HG03469 (cell line): ENCODE measurements at regions not wholly inside any gene's neighbourhood (a gene's known extent, or its start where the extent isn't known, plus 50 kb on each side); places are given as distances from the start of the nearest gene placed in this dataset.
"Not testable (repeated sequence)": the region's sequence is repeated elsewhere in the genome, so short reads cannot be mapped to it uniquely, and the experiment has no call there.

Experiments
- ATAC-seq: cut with Tn5 transposase; IDR thresholded peaks from one replicate; pipeline ENCODE4 v1.9.1; 2021; ENCODE audit warnings: mild to moderate bottlenecking, moderate library complexity, moderate number of reproducible peaks; ENCODE audit not compliant: unreplicated experiment

DNA sequence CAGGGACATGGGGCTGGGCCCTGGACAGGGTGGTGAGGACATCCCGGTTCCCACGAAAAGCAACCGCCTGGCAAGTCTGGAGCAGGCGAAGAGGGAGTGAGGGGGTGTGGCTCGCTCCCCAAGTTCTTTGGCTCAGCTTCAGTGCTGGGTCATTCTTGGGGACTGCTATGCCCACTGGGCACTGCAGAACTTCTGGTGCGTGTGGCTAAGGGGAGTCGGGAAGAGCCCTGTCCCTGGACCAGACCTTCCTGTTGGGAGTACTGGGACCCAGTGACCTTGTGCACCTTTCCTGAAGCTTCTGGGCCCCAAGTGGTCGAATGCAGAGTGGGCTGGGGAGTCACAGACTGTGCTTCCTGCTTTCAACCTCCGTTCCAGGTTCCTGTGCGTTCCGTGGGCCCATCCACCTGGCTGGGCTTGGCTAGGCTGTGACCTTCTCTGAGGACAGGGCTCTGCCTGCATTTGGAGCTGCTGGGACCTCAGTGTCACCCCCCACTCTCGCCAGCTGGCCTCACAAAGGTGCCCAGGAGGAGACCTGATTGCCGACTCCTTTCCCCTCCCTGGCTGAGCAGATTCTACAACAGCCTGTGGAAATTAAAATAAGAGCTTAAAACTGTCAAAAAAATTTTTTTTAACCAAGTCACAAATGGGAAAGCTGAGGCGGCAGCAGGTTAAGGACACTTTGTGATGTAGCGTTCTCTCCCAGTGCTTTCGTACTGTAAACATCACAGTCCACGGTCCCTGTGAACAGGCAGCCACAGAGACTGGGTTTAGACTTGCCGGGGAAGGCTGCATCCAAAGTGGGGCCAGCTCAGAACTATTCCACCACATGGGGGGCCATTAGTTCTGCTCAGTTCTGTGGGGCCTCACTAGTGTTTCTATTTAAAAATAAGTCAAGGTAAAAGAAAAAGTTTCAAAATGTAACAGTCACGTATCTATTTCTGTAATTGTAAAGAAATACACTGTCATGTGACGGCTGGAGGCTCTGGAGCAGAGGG is 63.8 kb upstream of the WNT7B start:
- no peak for ATAC-seq

DNA sequence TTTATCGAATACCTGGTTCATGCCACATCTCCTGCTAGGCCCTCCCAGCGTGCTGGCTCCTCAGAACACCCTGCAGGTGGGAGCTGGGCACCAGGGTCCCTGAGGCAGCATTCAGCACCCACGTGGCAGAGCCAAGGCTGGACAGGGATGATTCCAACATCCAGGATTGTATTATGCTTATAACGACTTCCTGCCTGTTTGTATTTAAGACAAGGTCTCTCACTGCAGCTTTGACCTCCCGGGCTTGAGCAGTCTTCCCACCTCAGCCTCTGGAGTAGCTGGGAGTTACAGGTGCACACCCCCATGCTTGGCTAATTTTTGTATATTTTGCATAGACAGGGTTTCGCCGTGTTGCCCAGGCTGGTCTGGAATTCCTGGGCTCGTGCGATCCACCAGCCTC is 64.7 kb upstream of the WNT7B start:
- ATAC-seq: no peak

DNA sequence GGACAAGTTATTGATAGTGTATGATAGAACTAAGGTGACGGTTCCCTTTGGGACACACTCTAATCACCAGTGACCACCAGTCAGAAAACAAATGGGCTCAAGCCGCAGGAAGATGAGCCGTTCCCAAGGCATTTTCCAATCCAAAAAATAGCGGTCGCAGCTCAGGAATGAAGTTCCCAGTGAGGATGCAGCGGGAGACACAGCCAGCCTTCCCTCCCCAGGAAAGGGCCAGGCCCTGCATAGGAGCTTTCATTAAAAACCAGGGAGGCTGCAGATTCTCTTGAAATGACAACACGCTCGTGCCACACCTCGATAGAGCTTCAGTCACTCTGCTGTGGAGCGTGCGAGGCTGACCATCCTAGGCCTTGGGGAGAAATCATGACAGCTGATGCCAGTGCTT is 65.8 kb upstream of the WNT7B start:
- no peak for ATAC-seq

DNA sequence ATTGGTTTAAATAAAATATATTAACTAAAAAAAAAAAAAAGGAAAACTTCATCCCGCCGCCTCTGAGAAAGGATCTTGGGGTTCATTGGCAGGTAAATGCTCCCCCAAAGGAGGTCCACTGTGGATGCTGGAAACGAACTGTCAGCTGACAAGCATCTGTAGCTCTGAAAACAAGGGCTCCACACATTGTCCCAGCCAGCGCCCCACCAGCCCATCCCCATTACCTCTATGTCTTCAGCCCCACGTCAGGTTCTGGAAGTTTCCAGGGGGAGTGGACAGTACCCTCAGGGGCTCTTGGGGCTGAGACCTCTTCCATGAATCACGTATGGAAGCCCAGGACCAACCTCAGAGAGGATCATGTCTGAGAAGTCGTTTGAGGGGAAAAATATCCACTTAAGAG is 66.4 kb upstream of the WNT7B start:
- no peak for ATAC-seq

DNA sequence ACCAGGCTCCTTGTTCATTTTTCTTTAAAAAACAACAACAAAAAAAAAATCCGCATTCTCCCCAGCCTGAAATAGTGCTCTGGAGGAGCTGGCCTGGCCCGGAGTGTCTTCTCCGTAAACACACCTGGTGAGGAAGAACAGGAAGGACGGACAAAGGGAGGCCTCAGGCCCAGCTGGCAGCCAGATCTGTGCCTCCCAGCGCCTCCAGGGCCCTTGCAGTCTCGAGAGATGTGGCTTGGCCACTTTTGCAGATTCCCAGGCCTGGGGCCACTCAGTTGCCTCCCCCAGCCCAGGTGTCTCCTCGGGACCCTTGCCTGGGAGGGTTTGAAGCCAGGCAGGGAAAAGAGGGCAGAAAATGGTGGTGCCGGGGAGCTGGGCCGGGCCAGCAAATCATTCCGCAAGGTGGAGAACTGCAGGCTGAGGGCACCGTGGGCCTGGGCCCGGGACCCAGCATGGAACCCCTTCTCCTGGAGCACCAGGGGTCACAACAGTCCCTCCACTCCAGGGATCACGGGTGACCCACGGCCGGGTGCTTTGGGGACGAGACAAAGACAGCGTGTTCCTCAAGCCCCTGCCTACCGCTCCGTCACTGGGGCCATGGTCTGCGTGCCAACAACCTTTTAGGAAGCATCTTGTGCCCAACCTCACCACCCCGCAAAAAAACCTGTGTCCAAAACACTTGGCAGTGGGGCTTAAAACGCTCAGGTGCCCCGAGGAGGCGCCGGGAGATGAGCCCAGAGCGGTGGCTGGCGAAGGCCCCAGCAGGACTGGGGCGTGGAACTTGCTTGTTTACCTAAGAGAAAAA is 67.1 kb upstream of the WNT7B start:
- no peak for ATAC-seq

DNA sequence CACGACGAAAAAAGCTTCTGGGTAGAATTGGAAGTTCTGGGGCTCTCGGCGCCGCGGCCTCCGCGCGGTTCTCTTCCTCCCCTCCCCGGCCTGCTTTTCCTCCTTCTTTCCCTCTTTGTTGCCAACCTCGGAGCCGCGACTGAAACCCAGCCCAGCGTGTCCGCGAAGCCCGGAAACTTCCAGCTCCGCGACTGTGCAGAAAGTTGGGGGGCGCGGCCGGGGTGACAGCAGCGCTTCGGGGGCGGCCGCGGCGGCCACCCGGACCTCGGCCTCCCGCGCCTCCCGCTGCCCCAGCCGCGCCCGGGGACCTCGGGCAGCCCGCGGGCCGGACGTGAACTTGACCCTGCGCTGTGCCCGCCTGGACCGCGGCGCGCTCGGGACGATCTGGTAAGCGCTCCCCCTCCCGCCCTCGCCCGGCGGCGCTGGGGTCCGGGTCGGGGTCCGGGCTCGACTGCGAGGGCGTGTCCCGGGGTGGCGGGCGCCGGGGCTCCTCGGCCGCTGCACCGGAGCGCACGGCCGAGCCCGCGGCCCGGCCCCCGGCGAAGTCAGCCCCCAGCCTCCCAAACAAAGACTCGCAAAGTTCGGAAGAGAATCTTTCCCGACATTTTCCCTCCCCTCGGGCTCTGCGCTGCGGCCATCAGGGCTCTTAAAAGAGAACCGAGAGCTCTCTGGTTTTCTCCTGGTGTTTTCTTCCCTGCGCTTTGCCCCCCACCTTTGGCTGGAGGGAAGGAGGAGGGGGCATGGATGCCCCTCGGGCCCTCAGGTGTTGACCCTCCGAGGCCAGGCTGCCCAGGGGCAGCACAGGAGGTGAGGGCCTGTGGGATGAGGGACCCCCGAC is 67.9 kb upstream of the WNT7B start:
- no peak for ATAC-seq

DNA sequence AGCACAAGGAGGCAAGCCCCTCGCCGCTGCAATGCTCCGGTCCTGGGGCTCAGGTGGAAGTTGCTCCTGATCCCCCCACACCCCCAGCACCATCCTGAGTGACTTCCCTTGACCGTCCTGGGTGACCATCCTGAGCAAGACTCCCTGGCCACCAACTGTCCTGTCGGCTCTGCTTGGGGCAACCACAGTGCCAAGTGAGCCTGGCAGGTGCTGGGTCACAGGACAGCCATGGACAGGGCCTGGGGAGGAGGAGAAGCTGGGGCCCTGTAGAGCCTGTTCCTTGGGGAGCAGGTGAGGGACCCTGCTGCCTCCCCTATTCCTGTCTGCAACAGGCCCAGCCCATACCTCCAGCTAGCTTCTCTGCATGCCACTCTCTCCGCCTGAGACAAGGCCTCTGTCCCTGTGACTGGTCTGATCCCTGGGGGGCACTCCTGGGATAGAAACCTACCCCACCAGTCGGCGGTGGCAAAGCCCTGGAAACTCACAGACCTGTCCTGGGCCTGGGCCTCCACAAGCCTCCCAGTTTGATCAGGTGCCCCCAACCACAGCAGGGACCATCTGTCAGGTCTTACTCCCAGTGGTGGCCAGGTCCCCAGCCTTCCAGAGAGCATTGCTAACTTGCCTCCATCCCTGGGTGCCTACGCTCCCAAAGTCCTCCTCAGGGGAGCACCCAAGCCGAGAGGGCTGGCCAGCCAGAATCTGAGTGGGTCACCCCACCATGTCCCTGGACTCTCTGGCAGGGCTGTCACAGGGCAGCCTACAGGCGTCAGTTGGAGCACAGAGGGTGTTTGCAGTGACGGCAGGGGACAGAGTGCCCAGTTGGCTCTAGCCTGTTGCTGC is 68.7 kb upstream of the WNT7B start:
- ATAC-seq: no peak

DNA sequence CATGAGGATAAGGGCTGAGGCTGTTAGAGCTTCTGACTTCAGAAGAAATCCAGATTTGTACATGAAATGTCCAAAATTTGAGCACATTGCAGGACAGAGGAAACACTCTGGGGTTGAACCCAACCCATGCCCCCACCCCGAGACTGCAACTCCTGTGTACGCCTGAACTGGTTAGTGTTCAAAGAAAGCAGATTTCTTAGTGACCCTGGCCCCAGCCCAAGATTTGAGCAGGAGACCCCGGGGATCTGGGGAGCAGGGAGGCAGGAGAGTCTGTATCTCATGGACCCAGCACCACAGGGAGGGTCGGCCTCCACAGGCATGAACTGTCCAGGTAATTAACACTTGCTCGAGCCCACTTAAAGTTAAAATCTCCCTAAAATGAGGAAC is 69.3 kb upstream of the WNT7B start:
- ATAC-seq: no peak

DNA sequence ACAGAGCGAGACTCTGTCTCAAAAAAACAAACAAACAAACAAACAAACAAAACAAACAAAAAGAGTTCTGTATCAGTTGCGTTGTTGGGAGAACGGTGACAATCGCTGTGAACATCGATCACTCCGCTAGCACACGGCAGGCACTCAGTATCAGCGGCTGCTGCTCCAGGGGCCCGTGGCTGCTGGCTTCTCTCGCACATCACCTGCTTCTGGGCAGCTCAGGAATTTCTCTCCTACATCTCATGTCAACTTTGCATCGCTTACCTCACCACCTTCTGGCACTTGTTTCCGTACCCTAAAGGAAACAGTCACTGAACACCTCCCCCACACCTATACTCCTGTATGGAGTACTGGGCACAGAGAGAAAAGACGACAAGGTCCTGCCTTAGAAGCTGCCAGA is 70.3 kb upstream of the WNT7B start:
- ATAC-seq: no peak

DNA sequence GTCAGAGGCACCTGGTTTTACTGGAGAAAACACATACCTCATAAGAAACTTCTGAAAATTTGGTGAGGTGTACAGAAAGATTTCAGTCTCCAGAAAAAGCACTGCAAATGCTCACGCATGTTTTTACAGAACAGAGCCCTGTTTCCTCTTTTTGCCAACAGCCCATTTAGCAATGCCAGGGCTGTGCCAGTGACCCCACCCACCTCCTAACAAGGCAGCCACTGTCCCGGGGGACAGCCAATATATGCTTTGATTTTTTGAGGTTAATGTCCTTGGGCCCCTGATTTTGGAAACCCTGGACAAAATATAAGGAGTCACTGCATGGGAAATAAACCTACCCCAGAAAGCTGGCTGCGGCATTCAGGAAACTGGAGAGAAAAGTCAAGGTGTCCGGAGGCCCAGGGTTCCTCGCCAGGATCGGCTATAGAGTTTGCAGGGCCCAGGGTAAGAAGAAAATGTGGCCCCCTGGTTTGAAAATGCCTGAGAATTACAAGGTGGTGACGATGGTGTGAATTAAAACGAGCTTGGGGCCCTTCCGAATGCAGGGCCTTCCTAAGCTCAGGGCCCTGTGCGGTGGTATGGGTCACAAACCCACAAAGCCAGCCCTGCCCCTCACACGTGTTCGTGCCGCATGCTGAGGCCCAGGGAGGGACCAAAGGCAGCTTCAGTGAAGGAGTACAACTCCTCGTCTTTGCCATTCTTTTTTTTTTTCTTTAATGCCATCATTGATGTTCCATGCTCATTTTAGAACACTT is 71.1 kb upstream of the WNT7B start:
- ATAC-seq: no peak

DNA sequence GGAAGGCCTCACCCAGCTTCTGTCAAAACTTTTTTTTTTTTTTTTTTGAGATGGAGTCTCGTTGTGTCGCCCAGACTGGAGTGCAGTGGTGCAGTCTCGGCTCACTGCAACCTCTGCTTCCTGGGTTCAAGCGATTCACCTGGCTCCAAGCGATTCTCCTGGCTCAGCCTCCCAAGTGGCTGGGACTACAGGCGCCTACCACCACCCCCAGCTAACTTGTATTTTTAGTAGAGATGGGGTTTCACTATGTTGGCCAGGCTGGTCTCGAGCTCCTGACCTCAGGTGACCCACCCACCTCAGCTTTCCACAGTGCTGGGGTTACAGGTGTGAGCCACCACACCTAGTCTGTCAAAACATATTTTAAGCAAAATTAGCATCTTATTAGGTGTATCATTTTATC is 71.7 kb upstream of the WNT7B start:
- not testable (repeated sequence) for ATAC-seq

DNA sequence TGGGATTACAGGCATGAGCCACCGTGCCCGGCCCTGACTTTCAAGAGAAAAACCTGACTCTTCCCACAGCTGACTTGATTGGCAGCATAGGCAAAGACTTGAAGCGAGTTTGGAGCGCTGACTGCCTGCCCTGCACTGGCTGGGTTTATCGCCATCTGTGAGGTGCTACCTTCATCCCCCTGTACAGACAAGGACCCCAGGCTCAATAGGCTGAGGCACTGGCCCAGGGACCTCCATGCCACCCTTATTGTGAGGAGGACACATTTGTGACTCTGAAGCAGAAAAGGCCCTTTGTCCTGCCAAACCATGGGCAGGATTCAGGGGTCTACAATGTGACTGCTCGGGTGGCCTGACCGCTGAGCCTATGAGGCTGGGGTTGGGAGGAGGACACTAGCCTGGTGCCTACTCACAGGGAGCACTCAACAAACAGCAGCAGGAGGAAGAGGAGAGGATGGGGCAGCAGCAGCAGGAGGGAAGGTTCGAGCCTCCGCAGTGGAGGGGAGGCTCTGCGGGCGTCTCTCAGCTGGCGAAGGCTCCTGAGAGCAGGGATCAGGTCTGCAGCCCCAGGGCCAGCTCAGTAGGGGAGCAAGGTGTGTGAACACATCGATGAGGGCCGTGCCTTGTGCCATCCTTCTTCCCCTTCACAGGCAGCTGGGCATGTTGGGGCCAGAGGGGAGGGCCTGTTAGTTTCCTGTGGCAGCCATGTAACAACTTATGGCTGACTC is 72.9 kb upstream of the WNT7B start:
- ATAC-seq: no peak

DNA sequence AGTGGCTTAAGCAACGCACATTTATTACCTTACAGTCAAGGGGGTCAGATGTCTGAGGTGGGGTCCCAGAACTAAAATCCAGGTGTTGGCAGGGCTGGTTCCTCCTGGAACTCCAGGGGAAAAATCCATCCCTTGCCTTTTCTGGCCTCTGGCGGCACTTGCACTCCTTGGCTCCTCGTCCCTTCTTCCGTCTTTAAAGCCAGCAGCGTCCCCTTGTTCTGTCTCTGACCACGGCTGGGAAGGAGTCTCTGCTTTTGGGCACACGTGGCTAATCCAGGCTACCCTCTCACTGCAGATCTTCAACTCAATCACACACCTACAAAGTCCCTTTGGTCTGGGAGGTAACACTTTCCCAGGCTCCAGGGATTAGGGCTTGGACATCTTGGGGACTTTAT is 73.5 kb upstream of the WNT7B start:
- no peak for ATAC-seq

DNA sequence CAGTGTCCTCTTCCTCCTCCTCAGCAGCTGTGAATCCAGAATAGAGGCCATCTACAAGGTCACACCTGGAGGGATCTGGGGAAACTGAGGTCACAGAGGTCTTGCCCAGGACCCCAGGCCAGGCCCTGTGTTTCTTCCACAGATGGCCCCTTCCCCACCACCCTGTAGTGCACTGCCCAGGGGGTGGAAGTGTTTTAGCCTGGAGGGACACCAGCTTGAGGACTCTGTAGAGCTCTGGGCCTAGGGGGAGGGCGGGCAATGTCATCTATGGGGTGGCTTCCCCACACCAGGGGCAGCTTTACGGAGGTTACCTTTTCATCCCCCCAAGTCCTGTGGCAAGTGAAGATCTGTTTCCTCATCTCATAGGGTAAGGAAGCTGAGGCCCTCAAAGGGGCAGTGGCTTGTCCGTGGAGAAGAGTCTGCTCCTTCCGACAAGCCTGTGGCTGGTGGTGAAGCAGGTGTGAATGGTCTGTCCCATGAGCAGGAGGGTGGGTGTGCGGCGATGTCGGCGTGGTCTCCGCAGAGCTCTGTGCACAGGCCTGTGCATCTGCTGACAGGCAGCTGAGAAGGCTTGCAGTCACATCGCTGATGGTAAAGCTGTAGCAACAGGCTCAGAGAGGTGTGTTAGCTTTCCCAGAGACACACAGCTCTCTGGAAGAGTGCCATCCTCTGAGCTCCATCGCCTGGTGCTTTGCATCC is 74.1 kb upstream of the WNT7B start:
- ATAC-seq: no peak

DNA sequence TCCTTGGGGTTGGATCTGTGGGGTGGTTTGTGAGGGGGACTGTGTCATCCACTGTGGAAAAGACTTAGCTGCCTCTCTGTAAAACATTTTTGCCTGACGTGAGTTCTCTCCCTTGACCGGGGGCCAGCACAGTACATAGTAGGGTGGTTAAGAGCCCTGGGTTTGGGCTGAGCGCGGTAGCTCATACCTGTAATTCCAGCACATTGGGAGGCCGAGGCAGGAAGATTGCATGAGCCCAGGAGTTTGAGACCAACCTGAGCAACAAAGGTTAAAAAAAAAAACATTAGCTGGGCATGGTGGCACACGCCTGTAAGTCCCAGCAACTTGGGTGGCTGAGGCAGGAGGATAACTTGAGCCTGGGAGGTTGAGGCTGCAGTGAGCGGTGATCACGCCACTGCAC is 74.7 kb upstream of the WNT7B start:
- ATAC-seq: no peak

DNA sequence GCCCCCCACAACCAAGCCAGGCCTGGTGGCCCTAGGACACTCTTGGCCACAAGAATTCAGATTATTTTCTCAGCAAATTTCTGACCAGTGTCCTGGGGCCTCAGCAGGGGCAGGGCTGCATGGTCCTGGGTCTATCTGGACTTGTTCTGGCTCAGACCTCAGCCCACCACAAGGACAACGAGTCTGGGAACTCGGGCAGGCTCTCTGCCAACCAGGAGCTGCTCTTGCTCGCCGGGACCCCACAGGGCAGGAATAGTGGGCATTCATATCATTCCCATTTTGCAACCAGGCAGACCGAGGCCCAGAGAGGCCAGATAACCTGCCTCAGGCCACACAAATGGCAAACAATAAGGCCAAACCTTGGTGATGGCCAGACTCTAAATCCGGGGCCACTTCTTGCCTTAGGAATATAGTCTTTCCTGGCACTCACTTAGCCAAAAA is 75.4 kb upstream of the WNT7B start:
- no peak for ATAC-seq

DNA sequence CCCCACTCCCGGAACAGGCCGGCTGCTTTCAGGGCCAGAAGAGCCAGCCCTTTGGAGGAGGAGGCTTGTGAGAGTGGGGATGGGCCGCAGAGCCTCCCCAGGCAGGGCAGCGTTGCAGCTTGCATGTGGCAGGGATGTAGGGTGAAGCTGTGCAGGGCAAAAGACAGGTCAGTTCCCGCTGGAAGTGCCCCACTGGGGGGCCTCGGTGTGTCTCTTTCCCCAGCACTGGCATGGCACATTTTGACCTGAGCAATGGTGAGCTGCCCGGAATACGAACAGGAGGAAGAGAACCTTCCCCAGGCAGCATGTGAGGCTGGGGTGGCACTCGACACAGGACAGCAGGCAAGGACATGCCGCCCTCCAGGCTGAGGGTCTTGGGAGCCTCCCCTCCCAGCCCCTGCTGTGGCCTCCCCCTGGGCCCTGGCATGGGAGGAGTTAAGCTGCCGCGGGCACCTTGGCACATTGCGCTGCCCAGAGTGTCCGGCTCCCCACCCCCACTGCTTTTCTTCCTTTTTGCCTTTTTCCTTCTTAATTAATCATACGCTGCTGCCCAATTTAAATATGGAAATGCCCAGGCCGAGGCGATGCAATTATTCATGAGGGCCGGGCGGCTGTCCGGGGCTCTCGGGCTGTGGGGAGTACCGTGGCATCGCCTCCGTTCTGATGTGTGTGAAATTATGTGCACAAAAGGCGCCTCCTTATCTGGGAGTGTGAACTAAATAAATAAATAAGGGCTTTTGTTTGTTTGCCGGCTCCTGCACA is 76.0 kb upstream of the WNT7B start:
- ATAC-seq: no peak
